Astrocyte of the cerebellum (primary cell): ENCODE measurements at regions not wholly inside any gene's neighbourhood (a gene's known extent, or its start where the extent isn't known, plus 50 kb on each side); places are given as distances from the start of the nearest gene placed in this dataset.

Experiments
- DNase-seq: peaks from one replicate; pipeline ENCODE4 v3.0.0-alpha.2; 2011; ENCODE audit warnings: low read depth
- H3K4me3 ChIP-seq: 2 replicates; pipeline ENCODE4 v1.5.1; 2011; ENCODE audit warnings: mild to moderate bottlenecking, low read depth, low read length, moderate library complexity
- in situ Hi-C: cut with HindIII; loops from 2 replicates; pipeline ENCODE4 v1.10.0; 2017; ENCODE audit warnings: low sequenced_read_pairs
- TF ChIP-seq, protein P1 (sequence below): IDR thresholded peaks from 2 replicates; pipeline ENCODE4 v1.5.1; 2012; ENCODE audit warnings: low read length, low read depth, moderate library complexity, mild to moderate bottlenecking; ENCODE audit errors: missing control alignments

DNA sequence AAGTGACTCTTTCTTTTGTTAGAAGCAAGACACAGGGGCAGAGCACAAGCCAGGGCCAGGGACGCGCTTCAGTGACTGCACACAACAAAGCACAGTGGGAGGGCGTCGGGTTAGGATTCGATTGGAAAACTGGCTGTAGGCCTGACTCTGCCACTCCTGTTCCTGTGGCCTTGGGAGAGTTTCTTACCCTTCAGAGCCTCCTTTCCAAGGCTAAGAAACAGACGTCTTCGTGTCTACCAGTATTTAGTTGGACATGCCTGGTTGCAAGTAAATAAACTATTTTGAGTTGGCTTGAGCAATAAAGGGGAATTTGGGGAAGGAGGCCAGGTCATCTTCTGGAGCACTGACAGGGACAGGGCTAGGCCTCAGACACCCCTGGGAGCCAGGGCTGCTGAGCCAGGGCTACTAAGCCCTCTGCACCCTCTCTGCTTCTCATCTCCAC lies 549.1 kb downstream of the INSC start:
- in situ Hi-C loops: no loop called here
- no peak overlapping the region for H3K4me3 ChIP-seq
- TF ChIP-seq, protein P1, sequence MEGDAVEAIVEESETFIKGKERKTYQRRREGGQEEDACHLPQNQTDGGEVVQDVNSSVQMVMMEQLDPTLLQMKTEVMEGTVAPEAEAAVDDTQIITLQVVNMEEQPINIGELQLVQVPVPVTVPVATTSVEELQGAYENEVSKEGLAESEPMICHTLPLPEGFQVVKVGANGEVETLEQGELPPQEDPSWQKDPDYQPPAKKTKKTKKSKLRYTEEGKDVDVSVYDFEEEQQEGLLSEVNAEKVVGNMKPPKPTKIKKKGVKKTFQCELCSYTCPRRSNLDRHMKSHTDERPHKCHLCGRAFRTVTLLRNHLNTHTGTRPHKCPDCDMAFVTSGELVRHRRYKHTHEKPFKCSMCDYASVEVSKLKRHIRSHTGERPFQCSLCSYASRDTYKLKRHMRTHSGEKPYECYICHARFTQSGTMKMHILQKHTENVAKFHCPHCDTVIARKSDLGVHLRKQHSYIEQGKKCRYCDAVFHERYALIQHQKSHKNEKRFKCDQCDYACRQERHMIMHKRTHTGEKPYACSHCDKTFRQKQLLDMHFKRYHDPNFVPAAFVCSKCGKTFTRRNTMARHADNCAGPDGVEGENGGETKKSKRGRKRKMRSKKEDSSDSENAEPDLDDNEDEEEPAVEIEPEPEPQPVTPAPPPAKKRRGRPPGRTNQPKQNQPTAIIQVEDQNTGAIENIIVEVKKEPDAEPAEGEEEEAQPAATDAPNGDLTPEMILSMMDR: no peak
- DNase-seq: no peak

DNA sequence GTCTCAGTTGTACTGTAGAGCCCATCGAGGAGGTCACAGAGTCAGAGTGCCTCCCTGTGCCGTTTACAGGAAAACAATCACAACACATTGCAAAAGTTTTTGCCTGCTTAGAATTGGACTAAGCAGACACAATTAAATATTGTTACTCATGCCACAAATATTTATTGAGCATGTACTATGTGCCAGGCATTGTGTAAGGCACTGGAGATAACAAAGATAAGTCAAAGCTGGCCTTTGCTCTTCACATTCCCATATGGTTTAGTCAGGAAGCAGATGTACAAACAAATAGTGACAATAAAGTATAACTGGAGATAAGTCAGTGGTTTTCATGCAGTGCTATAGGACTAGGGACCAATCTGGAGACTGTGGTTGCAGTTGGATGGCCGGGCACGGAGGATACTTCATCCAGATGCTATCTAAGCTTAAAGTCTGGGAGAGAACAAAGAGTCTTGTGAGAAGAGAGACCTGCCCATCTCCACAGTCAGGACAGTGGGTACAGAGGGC lies 550.7 kb downstream of the INSC start:
- DNase-seq: no peak
- in situ Hi-C loops: no loop called here
- no peak overlapping the region for H3K4me3 ChIP-seq
- TF ChIP-seq, protein P1: no peak

DNA sequence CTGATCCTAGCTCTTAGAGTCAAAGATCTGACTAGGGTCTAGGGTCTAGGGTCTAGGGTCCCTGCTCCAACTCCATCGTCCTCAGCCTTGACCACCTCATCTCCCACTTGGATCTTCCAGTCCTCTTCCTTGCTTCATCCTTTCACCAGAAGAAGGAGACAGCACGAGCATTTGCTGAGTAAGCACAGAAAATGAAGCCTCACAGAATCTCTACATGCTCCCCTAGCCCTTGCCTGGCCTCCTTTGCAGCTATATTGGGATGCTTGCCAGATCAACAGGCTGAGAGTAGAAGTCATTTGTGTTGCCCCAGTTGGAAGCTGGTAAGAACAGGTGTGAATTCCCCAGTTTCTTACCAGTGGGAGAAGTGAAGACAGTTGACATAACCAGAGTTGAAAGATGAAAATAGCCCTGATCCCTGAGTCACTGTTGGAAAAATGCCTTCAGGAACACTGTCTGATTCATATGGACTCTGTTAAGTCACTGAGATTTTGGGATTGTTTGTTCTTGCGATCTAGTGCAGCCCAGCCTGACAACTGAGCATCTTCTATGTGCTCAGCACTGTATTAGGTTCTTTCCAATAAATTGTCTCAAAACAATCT lies 552.5 kb downstream of the INSC start:
- in situ Hi-C loops: no loop called here
- H3K4me3 ChIP-seq: no peak overlapping the region
- TF ChIP-seq, protein P1: no peak
- no peak for DNase-seq

DNA sequence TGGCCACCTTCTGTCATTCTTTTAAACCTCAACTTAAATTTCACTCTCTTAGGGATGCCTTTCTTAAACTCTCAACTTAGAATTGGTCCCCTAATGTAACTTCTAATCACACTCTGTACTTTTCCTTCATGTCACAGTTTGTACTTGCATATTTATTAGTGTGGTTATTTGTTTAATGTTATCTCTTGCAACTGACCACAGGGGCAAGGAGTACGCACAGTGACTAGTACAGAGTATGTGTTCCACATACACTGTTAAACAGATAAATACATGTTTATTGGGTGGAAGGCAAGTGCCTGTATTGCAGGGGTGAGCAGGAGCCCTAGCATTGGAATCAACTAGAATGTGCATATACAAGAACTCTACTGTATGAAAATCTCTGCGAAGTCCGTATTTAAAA lies 554.0 kb downstream of the INSC start:
- H3K4me3 ChIP-seq: no peak overlapping the region
- in situ Hi-C loops: no loop called here
- DNase-seq: no peak
- TF ChIP-seq, protein P1: no peak

DNA sequence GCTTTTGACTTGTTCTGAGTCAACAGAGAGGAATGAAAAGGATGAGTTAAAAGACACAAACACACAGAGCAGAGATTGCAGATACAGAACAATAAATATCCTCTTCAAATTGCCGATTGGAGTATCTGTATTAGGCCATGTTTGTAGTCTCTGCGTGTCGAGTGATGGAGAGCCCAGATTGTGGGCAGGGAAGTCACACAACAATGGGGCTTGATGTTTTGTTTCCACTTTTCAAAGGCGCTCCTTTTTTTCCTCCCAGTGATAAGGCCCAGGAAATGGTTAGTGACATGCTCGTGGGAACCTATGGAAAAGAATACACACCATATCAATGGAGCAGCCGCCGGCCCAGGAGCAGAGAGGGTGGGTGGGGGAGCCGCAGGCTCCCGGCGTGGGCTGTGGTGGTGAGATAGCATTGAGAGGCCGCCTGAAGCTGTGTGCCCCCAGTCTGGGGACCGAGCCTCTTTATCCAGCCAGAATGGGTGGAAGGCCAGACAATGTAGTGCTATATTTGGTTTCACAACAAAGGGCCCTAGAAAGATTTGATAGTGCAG lies 555.9 kb downstream of the INSC start:
- in situ Hi-C loops: no loop called here
- H3K4me3 ChIP-seq: no peak overlapping the region
- TF ChIP-seq, protein P1: no peak
- no peak for DNase-seq

DNA sequence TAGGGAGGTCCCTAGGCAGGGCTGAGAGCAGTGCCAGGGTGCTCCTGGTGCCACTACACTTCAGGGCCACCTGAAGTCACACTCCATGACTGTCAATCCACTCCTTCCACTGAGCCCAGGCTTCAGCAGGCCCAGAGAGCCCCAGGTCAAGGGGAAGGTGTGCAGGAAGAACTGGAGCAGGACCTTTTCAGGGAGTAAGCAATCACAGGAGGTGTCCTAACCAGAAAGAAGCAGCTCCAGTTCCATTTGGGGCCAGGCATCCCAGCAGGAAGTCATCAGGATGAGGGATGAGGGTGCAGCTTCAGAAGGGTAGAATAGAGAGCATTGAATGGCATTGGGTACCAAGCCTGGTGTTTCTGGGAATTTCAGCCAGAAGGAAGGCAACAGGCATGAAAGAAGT lies 556.5 kb downstream of the INSC start:
- TF ChIP-seq, protein P1: no peak
- DNase-seq: no peak
- in situ Hi-C loops: no loop called here
- no peak overlapping the region for H3K4me3 ChIP-seq

DNA sequence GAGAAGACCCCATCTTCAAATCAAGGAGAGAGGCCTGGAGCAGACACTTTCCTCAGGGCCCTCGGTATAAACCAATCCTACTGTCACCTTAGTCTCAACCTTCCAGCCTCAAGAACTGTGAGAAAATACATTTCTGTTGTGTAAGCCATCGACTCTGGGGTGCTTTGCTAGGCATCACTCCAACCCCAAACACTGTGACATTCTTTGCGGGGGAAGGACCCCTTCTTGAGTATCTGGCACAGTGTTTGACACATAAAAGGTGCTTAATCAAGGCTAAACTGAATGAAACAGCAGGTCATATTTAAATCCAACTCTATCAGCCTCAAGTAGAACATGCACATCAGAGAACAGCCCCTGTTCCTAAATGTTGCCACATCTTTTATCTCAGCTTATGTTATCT lies 558.1 kb downstream of the INSC start:
- no peak for DNase-seq
- TF ChIP-seq, protein P1: no peak
- no peak overlapping the region for H3K4me3 ChIP-seq
- in situ Hi-C loops: no loop called here
